PC-3 (cell line): ENCODE measurements at regions not wholly inside any gene's neighbourhood (a gene's known extent, or its start where the extent isn't known, plus 50 kb on each side); places are given as distances from the start of the nearest gene placed in this dataset.

ENCODE experiments used
- CTCF ChIP-seq: fragments of 300-600 bp; sonication (generic); conservative IDR thresholded peaks from 2 replicates; pipeline ENCODE4 v1.5.1; 2017; ENCODE audit warnings: antibody characterized with exemption, low read depth, mild to moderate bottlenecking, low read length
- EZH2 ChIP-seq: fragments of 300-600 bp; sonication (generic); IDR thresholded peaks from one replicate; pipeline ENCODE4 v1.6.1; 2017; ENCODE audit warnings: antibody characterized with exemption, mild to moderate bottlenecking, low read length; ENCODE audit not compliant: unreplicated experiment

- no peak for TF ChIP-seq CTCF
- TF ChIP-seq EZH2, result no peak
Observed at GRCh38 chr4:20085156-20085555, 166.5 kb upstream of the SLIT2 start.
